HepG2 (cell line): ENCODE measurements at regions not wholly inside any gene's neighbourhood (a gene's known extent, or its start where the extent isn't known, plus 50 kb on each side); places are given as distances from the start of the nearest gene placed in this dataset.

Experiments
- AFF4 ChIP-seq: sonication (generic); formaldehyde crosslinking; IDR thresholded peaks from 2 replicates; pipeline ENCODE4 v1.4.0; 2020; ENCODE audit warnings: missing genetic modification reagents
- DPF2 ChIP-seq: sonication (generic); formaldehyde crosslinking; IDR thresholded peaks from 2 replicates; pipeline ENCODE4 v1.4.0; 2020; ENCODE audit warnings: mild to moderate bottlenecking, low read depth, missing genetic modification reagents, borderline replicate concordance
- GABPB1 ChIP-seq: IDR thresholded peaks from 2 replicates; pipeline ENCODE4 v1.6.1; 2016; ENCODE audit warnings: mild to moderate bottlenecking, missing genetic modification reagents, moderate library complexity, missing compliant biosample characterization
- GFI1 ChIP-seq: sonication (generic); formaldehyde crosslinking; IDR thresholded peaks from 2 replicates; pipeline ENCODE4 v1.5.0; 2020; ENCODE audit warnings: missing genetic modification reagents, mild to moderate bottlenecking, borderline replicate concordance
- NPAS2 ChIP-seq: sonication (generic); formaldehyde crosslinking; IDR thresholded peaks from 2 replicates; pipeline ENCODE4 v1.8.0; 2022; ENCODE audit warnings: mild to moderate bottlenecking, missing genetic modification reagents, borderline replicate concordance
- PCBP2 ChIP-seq: fragments of 200-400 bp; formaldehyde crosslinking; optimal IDR thresholded peaks from 2 replicates; pipeline ENCODE3; 2018; ENCODE audit warnings: low read length, low read depth; ENCODE audit not compliant: poor library complexity, severe bottlenecking
- POLR2AphosphoS5 ChIP-seq: IDR thresholded peaks from 2 replicates; pipeline ENCODE4 v1.6.1; 2012; ENCODE audit warnings: low read depth, low read length
- REST ChIP-seq, 2 experiments: IDR thresholded peaks; 2 replicates each; pipeline ENCODE4 v1.6.1; 2011 to 2012; ENCODE audit warnings: low read length in 2 of 2, borderline replicate concordance in 1 of 2, low read depth in 1 of 2, mild to moderate bottlenecking in 1 of 2, moderate library complexity in 1 of 2
- TAF1 ChIP-seq: sonication (generic); formaldehyde crosslinking; IDR thresholded peaks from 2 replicates; pipeline ENCODE4 v1.4.0; 2020; ENCODE audit warnings: missing genetic modification reagents
- TARDBP ChIP-seq: sonication (generic); formaldehyde crosslinking; IDR thresholded peaks from 2 replicates; pipeline ENCODE4 v1.8.0; 2022; ENCODE audit warnings: mild to moderate bottlenecking, missing genetic modification reagents
- ZBTB7B ChIP-seq: sonication (generic); formaldehyde crosslinking; IDR thresholded peaks from 2 replicates; pipeline ENCODE4 v1.4.0; 2020; ENCODE audit warnings: missing genetic modification reagents
- ZNF143 ChIP-seq: sonication (generic); formaldehyde crosslinking; IDR thresholded peaks from 2 replicates; pipeline ENCODE4 v1.4.0; 2020; ENCODE audit warnings: missing genetic modification reagents
- ZNF331 ChIP-seq: sonication (generic); formaldehyde crosslinking; IDR thresholded peaks from 2 replicates; pipeline ENCODE4 v1.4.0; 2020; ENCODE audit warnings: missing genetic modification reagents
- ZNF382 ChIP-seq: sonication (generic); formaldehyde crosslinking; IDR thresholded peaks from 2 replicates; pipeline ENCODE4 v1.5.0; 2020; ENCODE audit warnings: missing genetic modification reagents, mild to moderate bottlenecking, borderline replicate concordance
- ZNF674 ChIP-seq: sonication (generic); formaldehyde crosslinking; IDR thresholded peaks from 2 replicates; pipeline ENCODE4 v1.5.0; 2020; ENCODE audit warnings: low read depth, mild to moderate bottlenecking, missing genetic modification reagents
- ZNF781 ChIP-seq: sonication (generic); formaldehyde crosslinking; IDR thresholded peaks from 2 replicates; pipeline ENCODE4 v1.5.1; 2020; ENCODE audit warnings: borderline replicate concordance, mild to moderate bottlenecking, missing genetic modification reagents; ENCODE audit errors: not compliant biosample characterization
- TF ChIP-seq, protein P1 (sequence below): sonication (generic); formaldehyde crosslinking; IDR thresholded peaks from 2 replicates; pipeline ENCODE4 v1.4.0; 2020; ENCODE audit warnings: missing genetic modification reagents, borderline replicate concordance

- TF ChIP-seq AFF4 (CRISPR knock-in tag): 0 out of 2 replicates have a peak, but pooled peaks have one; percentile 77
- TF ChIP-seq GFI1: peak; percentile 47
- no peak for TF ChIP-seq PCBP2
- peak; percentile 50 for TF ChIP-seq ZBTB7B
- TF ChIP-seq ZNF781 (CRISPR knock-in tag): no peak
- TF ChIP-seq, protein P1, sequence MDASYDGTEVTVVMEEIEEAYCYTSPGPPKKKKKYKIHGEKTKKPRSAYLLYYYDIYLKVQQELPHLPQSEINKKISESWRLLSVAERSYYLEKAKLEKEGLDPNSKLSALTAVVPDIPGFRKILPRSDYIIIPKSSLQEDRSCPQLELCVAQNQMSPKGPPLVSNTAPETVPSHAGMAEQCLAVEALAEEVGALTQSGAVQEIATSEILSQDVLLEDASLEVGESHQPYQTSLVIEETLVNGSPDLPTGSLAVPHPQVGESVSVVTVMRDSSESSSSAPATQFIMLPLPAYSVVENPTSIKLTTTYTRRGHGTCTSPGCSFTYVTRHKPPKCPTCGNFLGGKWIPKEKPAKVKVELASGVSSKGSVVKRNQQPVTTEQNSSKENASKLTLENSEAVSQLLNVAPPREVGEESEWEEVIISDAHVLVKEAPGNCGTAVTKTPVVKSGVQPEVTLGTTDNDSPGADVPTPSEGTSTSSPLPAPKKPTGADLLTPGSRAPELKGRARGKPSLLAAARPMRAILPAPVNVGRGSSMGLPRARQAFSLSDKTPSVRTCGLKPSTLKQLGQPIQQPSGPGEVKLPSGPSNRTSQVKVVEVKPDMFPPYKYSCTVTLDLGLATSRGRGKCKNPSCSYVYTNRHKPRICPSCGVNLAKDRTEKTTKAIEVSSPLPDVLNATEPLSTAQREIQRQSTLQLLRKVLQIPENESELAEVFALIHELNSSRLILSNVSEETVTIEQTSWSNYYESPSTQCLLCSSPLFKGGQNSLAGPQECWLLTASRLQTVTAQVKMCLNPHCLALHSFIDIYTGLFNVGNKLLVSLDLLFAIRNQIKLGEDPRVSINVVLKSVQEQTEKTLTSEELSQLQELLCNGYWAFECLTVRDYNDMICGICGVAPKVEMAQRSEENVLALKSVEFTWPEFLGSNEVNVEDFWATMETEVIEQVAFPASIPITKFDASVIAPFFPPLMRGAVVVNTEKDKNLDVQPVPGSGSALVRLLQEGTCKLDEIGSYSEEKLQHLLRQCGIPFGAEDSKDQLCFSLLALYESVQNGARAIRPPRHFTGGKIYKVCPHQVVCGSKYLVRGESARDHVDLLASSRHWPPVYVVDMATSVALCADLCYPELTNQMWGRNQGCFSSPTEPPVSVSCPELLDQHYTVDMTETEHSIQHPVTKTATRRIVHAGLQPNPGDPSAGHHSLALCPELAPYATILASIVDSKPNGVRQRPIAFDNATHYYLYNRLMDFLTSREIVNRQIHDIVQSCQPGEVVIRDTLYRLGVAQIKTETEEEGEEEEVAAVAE (CRISPR knock-in tag): peak; percentile 58; the same call in 1 of the 2 replicates
- TF ChIP-seq ZNF331 (CRISPR knock-in tag): peak; percentile 92; the same call in 1 of the 2 replicates
- no peak for TF ChIP-seq ZNF382 (CRISPR knock-in tag)
- peak; percentile 94 for TF ChIP-seq DPF2
- TF ChIP-seq NPAS2 (CRISPR knock-in tag): no peak
- peak; percentile 62; the same call in 1 of the 2 replicates for TF ChIP-seq TAF1 (CRISPR knock-in tag)
- TF ChIP-seq ZNF674 (CRISPR knock-in tag): no peak
- peak; percentile 45; the same call in 1 of the 2 replicates for TF ChIP-seq POLR2AphosphoS5
- no peak for TF ChIP-seq ZNF143 (CRISPR knock-in tag)
- peak; percentile 91; the same call in 1 of the 2 replicates for TF ChIP-seq TARDBP (CRISPR knock-in tag)
- TF ChIP-seq REST (IDR thresholded peaks at IDR 0.05; ENCODE audit: borderline replicate concordance in 1 of 2, low read depth in 1 of 2, low read length in 2 of 2): peak in 1 of 2 experiments; percentile 76; a peak in 2 of 4 replicates
- TF ChIP-seq GABPB1 (CRISPR knock-in tag): peak; percentile 60
Measured at GRCh38 chr3:171967137-171967783, 72.1 kb upstream of the FNDC3B start (continued).
